GM18909 (cell line): ENCODE measurements at regions not wholly inside any gene's neighbourhood (a gene's known extent, or its start where the extent isn't known, plus 50 kb on each side); places are given as distances from the start of the nearest gene placed in this dataset.
"Not testable (repeated sequence)": the region's sequence is repeated elsewhere in the genome, so short reads cannot be mapped to it uniquely, and the experiment has no call there.

ENCODE experiments used
- ATAC-seq: cut with Tn5 transposase; IDR thresholded peaks from one replicate; pipeline ENCODE4 v1.9.1; 2021; ENCODE audit warnings: mild to moderate bottlenecking; ENCODE audit not compliant: unreplicated experiment, poor library complexity

DNA sequence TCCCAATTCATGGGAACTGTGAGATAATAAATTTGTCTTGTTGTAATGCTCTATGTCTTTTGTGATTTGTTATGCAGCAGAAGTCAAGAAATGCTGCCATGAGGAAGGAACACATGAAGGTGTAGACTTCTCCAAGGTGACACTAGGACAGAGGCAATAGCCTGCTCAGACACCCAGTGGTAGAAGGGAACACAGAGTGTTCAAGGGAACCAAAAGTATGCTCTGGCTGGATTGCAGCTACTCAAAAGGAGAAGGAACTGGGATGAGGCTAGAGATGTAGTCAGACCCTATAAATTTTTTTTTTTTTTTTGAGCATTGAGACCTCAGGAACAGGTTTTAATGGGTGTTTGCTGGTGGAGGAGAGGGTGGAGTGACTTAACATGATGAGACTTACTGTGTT, 232.5 kb downstream of the PARP8 start:
- no peak for ATAC-seq

DNA sequence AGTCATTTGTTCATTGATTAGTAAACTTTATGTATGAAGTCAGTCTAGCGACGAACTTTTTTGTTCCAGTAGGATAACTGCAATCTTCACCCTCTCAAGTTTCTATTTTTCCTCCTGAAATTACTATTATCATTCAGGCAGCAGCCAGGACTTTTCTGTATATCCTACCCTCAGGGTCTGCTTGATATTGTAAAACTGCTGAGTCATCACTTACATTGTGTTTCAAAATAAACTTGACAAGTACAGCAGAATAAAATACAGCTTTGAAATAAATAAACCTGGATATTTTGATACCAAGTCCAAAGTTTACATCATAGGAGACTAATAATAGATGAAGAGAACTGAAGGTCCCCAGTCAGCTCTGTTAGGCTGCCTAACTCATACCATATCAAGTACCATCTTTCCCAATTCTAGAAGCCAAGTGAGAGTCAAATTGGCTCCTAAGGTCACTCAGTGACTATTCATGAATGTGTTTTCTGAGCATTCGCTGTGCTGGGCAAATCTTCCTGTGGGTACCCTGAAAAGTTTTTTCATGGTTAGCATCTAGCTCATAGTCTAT, 234.6 kb downstream of the PARP8 start:
- ATAC-seq, result no peak

DNA sequence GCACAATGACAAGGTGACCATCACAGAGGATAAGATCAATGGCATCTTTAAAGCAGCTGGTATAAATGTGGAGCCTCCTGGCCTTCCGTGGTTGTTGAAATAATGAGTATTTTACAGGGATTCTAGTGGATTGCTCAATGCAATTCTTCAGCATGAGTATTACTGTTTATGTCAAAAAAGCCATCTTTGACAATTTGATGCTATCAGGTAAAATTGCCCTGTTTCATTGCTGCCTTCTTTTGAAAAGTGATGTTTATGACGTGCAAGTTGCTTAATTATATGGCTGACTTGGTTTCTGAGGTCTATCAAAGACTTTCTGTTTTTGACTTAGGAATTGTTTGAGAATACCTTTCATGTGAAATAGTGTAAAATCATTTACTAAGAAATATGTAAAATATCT, 237.2 kb downstream of the PARP8 start:
- ATAC-seq, result no peak

DNA sequence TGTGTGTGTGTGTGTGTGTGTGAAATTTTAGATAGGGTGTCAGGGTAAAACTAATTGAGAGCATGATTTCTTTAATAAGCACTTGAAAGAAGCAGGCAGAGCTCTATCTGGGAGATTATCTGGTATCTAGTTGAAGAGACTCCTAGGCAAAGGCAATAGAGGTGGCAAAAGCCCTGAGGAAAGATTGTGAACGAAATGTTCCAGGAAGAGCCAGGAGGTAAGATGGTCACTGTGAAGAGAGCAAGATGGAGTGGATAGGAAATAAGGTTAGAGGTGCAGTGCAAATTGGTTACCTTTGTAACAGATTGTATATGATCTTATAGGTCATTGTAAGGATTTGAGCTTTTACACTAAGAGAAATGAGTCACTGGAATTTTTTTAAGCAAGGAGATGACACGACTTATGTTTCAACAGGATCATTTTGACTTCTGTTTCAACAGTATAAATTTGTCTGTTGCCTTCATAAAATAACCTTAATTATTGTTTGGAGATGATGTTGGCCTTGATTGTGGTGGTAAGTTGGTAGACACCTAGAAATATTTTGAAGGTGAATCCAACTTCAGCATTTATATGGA, 239.6 kb downstream of the PARP8 start:
- ATAC-seq, result no peak

DNA sequence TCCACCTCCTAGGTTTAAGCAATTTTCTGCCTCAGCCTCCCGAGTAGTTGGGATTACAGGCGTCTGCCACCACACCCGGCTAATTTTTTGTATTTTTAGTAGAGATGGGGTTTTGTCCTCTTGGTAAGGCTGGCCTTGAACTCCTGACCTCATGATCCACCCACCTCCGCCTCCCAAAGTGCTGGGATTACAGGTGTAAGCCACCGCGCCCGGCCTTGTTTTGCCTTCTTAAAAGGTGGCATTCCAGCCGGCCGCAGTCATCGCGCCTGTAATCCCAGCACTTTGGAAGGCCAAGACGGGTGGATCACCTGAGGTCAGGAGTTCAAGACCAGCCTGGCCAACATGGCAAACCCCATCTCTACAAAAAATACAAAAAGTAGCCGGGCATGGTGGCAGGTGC, 253.7 kb downstream of the PARP8 start:
- ATAC-seq, result not testable (repeated sequence)

DNA sequence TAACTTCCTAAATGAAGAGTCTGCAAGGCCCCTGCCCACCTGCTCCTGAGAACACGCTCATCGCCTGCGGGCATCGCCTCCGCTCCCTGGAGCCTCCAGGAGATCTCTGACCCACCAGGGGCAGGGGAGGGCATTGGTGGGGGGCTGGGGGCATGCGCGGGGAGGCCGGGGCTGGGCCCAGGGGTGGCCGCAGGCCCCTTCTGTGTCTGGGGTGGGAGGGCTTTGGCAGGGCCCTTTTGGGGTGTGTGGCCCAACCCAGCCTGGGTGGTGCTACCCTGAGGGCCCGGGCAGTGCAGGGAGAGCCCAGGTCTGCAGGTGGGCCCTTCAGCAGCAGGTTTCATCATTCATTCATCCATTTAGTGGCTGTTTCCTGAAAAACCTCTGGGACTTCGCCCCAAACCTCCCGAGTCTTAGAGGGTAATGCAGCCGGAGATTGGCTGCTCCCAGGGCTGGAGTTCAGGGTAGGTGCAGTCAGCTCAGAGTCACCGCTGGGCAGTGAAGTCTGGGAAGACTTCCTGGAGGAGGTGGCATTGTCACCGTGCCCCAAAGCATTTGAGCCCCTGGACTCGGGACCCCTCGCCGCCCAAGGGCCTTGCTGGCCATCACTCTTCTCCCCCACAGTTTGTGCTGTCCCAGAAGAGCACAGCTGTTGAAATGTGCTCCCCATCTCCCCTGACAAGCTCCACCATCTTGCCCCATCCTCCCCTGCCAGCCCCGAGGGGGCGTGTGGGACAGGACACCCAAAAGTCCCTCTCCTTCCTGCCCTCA, 255.1 kb downstream of the PARP8 start:
- no peak for ATAC-seq

DNA sequence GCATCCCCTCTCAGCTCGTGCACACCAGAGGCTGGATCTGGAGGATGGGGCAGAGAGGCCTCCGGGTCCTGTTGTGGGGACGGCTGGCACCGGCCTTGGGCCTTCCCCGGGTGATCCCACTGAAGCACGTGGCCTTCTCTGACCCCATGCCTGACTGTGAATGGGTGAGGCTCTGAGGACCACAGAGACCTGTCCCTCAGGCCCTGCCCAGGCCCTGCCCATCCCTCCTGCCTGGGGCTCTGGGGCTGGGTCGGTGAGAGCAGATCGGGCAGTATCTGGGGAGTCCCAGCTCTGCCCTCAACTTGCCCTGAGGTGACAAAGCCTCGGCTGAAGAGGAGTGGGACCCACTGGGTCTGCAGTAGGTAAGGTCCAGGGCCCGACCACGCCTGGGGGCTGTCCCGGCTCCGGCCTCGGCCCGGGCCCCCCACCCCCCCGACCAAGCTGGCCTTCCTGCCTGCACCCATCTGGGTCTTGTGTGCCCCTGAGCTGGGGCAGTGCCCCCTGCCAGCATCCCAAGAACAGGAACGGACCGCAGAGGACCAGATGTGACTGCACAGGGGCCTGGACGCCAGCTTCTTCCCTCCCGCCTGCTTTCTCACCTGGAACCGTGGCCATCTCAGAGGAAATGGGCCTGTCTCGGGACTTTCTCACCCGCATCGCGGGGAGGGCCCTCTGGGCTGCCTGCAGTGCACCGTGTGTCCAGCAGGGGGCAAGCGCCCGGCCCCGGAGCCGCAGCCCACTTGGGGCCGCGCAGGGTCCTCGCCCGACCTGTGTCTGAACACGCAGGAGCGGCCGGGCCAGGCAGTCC, 255.9 kb downstream of the PARP8 start:
- ATAC-seq, result peak; percentile 79

DNA sequence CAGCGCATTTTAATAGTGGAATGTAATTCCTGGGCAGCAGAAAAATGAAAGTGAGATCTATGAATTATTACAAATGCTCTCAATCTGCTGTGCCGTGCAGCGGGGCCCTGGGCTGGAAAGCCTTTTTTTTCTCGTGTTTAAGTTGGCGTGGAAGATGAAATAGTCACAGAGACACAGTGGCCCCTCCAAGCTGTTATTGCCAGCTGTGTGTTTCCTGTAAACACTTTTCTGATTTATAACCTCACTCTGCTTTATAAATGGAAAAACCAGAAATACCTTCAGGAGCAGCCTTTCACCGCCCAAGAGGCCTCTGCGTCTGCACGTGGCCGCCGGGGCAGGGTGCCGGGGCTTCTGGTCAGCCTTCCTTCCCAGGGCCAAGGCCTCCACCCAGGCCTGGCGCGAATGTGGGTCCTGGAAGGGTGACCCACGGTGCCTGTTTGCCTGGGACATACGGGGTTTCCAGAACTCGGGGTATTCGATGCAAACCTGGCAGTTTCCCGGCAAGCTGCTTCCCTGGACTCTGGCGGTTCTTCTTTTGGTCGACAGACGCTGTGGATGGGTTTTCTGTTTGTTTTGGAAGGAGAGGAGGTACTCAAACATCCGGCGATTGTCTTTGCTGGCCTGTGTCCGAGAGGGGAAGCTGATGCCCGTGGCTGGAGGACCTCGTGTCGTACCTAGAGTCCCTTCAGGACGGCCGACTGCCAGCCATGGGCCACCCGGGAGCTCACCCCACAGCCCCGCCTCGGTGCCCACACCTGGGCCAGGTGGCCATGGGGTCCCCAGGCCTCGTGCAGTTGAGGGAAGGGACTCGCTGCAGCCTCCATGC, 256.7 kb downstream of the PARP8 start:
- no peak for ATAC-seq

DNA sequence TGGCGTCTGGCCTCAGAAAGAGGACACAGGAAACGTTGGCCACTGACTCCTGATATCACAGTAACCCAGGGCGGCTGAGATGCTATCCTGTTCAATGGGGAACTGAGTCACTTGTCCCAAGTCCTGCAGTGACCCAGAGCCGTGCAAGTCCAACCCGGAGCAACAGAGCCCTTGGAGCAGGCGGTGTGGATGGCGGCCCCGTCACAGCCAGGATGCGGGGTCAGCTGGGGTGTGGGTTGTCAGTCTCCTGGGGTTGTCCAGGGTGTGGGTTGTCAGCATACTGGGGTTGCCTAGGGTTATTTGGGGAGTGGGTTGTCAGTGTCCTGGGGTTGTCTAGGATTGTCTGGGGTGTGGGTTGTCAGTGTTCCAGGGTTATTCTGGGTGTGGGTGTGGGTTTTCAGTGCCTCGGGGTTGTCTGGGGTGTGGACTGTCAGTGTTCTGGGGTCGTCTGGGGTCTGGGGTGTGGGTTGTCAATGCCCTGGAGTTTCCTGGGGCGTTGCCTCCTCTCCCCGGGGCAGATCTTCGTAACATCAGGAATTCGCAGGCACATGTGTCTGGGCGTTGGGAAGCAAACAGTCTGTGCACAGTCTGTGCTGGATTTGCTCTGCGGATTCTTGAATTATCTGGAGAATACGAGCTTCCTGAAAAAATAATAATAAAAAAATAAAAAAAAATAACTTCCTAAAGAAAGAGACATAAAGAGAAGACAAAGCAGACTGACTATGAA, 257.5 kb downstream of the PARP8 start:
- no peak for ATAC-seq

DNA sequence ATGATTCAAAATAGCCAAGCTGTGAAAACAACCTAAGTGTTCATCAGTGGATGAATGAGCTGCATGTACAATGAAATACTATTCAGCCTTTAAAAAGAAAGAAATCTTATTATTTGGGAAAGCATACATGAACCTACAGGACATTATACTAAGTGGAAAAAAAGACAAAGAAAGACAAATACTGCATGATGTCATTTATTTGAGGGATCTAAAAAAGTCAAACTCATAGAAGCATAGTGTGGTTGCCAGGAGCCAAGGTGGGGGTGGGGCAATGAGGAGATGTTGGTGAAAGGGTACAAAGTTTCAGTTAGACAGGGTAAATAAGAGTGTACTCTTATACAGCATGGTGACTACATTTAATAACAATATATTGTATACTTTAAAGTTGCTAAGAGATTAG, 261.5 kb downstream of the PARP8 start:
- no peak for ATAC-seq

DNA sequence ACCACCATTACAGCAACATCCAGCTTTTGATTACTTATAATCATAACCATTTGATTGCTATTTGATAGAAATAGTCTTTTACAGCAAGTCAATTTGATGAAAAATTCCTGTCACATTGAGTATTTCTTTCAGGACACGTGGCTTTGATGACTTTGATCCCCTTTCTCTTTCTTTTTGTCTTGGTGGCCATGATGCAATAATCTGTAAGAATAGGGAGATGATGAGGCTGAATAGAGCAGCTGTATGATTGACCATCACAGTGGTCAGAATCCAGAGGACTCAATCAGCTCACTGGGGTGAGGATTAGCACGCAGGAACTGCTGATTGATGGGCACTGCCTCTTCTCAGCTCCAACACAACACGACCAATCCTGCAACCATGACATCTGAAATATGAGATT, 262.7 kb downstream of the PARP8 start:
- ATAC-seq, result no peak

DNA sequence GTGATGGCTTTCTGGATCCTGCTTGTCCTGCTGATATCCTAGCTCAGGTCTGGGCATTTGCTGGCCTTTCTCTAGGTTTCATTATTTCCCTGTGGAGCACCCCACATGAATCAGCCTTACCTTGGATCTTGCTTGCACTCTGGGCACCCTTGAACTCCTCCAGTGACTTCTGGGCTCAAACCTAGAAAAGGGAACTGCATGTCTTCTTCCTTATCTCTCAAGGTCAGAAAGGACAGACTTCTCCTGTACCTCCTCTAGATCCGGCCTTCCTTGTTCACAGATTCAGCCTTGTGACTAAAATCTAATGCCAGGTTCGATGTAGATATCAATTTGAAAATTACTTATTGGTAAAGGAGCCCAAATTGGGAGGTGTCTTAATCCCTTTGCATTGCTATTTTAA, 267.9 kb downstream of the PARP8 start:
- ATAC-seq, result no peak

DNA sequence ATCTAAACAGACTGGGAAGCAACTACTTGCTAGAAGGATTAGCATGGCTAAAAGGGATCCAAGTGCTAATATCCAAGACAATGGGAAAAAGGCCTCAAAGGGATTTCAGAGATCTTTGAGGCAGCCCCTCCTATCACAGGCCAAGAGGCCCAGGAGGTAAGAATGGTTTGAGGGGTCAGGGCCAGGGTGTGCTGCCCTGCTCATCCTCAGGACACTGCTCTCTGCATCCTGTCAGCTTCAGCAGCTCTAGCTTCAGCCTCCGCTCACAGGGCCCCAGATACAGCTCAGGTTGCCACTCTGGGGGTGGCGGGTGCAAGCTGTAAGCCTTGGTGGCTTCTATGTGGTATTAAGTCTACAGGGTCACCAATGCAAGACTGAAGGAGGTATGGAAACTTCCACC, 278.7 kb downstream of the PARP8 start:
- no peak for ATAC-seq

DNA sequence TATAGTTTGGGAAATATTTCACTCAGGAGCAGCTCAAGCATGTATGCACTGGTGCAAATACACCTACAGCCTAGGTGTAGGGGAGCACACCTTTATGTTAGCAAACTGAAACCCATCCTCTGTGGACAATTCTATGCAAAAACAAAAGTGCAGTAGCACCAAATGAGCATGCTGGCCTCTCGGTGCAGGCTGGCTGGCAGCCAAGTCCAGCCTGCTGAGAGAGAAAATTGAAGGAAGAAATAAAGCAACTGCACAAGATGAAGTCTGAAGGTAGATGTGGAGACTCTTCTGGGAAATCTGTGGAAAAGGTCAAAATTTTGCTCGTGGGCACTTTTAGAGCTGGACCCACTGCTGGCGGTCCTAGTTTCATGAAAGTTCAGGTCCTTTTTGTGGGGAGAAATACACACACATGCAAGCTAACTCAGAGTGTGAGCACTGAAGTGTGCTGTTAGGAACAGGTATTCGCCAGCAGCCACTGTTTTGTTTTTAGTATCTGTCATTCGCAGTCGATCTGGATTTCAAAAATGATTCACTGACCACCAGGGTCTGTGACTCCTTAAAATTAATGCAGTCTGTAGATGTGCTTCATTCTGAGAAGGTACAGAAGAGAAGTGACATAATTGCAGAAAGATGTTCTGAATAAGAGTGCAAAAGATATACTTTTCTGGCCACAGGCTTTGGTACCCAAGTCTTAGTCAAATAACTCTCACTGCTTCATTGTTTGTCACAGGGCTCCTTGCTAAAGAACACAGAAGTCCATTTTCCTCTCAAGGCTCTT, 281.7 kb downstream of the PARP8 start:
- ATAC-seq, result no peak

DNA sequence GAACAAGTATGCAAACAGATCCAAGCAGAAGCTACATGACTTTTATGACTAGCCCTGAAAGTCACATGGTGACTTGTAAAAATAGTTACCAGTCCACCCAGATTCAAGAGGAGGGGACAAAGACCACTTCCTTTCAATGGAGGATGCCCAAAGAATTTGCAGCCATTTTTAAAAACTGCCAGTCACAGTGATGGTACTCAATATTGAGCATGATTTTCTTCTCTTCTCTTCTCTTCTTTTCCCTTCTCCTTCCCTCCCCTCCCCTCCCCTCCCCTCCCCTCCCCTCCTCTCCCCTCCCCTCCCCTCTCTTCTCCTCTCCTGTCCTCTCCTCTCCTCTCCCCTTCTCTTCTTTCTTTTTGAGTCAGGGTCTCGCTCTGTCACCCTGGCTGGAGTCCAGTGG, 286.9 kb downstream of the PARP8 start:
- ATAC-seq, result no peak

DNA sequence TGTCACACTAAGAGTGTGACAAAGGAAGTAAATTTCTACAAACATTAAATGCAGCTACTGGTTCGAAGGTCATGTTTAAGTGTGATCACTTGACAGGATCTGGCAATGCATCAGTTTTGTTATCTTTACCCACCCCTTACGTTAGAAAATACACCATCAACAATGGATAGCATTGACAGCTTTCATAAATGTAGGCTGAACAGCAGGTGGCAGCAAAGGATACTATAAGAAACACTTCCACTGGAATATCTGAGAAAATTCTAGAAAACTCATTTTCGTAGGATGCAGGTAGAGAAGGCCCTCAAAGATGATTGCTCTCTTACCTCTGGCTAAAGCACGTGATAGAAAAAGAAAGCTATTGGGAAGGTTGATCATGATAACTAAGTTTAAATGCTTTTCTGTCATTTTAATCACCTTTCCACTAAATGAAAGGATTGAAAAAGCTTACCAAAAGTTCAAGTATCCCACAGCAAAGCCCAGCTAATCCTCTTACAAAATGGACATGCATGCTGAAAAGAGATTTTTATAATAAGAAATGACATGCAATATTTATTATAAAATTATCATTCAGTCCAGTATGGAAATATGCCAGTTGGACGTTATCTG, 292.5 kb downstream of the PARP8 start:
- ATAC-seq, result no peak

DNA sequence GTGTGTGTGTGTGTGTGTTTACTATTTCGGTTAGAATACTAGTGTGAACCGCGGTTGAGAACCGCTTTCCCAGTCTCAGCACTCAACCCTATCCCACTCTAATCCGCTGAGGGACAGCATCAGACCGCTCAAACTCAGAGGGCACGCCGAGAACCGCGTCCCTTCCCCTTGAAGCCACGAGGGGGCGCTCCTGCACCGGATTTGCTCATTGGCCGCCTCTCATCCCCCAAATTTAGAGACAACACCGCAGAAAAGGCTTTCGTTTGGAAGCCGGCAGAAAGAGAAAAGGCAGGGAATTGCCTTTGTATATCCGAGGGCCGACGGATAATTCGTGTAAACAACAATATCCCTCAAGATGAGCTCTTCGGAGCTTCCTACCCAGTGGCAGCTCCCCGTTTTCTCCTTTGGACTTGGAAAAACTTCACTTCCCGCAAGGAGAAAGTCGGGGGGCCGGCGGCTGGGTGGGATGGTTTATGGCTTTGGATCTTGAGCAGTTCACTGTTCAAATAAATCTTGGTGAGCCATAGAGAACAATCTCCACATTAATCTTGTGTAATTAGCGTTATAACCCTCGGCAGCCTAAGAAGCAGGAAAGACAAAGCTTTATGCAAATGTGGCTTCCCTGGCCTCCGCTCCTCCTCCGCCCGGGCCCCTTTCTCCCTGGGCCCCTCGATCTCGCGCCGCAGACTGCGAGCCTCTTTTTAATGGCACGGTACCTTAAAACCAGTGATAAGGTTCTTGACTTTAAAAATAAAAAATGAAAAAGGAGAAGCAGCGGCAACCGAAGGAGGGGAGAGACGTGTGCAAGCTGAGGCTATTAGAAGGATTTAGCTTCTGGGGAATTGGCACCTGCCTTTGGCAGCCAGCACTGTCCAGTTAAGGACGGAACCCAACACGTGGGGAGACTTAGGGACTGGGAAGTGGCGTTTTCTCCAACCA, 296.8 kb downstream of the PARP8 start:
- peak; percentile 78 for ATAC-seq
